Fibroblast of skin of left quadriceps (primary cell): ENCODE measurements at regions not wholly inside any gene's neighbourhood (a gene's known extent, or its start where the extent isn't known, plus 50 kb on each side); places are given as distances from the start of the nearest gene placed in this dataset.

Source experiments
- DNase-seq, 2 experiments: peaks; one replicate each; pipeline ENCODE4 v3.0.0-alpha.2; 2013; ENCODE audit warnings: low read depth in 2 of 2

DNA sequence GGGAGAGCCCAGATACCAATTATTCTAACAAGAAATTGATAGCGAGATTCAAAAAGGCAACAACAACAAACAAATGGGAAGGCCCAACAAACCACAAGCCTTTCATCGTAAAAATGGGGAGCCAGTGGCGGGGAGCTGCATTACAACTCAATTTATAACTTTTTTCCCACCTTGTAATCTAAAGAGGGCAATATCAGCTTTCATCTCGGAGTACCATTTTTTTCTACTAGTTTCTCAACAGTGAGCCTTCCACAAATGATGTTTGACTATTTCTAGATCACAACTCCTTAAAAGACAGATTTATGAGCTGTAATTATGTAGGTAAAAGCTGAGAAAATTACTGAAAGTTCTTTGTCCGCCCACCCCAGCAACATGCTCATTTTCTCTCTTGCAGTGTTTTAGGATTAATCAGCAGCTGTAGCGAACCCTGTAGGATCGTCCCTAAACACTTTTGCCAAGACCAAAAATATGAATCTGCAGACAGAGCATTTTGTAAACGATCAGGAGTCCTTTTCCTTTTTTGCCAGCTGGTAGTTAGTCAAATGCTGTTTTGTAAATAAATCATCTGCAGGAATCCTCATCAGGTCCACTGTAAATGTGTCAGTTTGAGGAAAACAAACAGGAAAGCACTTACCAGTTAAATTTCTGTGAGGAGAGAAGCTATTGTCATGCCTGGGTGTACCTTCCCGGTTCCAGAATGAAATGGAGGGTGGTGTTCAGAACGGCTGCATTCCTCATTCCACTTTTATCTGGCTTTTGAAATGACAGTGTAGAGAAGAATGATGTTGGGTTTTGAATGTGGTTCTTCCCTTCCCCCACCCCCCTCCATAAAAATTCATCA is 53.2 kb downstream of the EEF1B2 start:
- DNase-seq = peak; percentile 62 to 68

DNA sequence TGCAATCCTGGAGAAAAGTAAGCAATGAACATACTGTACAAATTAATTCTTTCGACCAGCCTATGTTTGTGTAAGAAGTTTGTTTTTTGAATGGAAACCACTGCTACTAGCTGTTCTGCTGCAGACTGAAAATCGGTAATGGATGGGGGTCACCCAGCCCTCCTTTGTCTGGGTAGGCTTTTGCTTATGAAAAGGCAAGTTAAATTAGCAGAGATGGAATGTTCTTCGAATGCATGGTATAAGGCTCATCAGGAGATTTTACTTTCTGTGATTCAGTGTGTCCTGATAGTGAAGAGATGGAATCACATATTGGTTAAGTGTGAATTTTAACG is 53.8 kb downstream of the EEF1B2 start:
- DNase-seq = no peak

DNA sequence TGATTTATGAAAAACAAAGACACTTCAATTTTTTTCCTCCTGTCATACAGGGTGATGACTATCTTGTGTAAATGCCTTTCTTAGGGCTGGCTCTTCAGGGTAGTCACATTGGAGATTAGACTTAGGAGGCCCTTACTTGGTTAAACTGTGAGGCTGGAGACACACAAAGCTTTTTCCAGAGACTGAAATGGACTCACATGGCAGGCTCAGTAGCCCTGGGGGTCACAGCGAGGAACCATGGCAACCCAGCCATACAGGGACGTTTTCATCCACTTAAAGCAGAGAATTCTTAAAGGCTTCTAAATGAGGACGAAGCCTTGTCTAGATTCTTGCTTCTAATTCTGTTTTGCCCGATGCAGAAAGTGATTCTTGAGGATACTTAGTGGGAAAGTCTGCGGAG is 57.3 kb upstream of the ZDBF2 start:
- DNase-seq = no peak

DNA sequence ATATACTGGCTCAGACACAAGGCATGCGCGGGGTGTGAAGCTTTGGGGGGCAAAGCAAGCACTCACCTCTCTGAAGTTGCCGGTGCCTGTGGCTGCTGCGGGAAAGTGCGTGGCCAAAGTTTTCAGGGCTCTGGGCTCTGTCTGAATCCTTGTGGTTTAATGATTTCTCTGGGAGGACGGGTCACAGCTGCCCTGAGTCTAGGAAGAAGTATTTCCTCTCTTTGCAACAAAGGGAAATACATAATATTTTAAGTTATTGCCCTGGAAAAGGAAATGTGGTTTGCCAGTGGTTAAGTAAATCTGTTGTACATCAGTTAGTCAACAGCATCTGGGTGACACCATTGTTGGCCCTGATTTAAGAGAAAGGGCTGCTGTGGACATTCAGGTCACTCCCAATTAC is 56.7 kb upstream of the ZDBF2 start:
- DNase-seq = no peak

DNA sequence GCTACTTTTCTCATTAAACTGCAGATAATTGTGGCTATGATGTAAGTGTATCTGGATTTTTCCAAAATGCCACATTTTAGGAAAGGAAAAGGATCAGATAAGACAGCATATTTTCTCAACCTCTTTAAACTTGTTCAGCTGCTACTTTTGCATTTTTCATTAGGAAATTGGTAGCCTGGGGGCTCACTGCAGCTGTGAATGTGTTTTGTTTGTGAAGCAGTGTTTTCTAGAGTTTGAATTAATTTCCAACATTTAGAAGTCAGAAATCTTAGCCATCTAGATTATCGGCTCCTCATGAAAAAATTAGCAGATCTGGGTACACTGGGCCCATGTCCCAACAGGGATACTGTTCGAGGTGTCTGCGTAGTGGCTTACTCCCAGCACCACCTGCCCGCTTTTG is 56.3 kb upstream of the ZDBF2 start:
- no peak for DNase-seq

DNA sequence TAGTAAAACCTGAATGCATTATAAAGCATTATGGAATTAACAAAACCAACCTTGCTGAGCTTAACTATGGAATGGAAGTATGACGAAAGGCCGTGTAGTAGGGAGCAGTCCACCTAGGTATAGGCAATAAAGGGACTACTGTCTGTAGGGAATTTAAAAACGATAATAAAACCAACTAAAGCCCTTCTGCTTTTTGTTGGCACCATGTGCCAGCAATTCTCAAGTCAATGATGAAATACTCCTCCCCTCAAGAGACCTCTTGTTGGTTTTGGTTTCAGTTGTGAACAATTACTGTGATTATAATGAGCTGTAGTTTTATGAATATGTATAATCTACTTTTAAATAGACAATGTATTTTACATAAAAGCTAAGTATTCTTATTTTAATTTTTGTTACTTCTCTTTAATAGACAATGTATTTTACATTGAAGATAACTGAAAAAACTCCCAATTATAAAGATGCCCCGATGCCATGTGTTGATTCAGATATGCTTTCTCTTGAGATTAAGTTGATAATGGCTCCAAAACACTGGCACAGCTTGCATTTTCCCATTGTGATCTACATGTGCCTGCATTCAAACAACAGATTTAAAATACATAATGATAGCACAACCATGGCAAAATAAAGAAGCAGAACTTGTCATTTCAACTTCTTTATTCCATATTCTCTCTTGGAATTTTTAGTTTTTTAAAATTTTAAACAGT is 55.5 kb upstream of the ZDBF2 start:
- no peak for DNase-seq

DNA sequence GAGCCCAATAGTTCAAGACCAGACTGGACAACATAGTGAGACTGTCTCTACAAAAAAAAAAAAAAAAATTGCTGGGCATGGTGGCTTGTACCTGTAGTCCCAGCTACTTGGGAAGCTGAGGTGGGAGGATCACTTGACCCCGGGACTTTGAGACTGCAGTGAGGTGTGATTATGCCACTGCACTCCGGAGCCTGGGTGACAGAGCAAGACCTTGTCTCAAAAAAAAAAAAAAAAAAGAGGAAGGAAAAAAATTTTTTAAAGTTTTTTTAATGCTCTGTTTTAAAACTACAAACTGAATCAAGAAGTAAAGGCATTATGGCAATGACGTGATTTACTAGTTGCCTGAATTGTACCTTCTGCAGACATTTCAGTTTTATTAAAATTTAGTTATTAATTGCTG is 54.5 kb upstream of the ZDBF2 start:
- no peak for DNase-seq

DNA sequence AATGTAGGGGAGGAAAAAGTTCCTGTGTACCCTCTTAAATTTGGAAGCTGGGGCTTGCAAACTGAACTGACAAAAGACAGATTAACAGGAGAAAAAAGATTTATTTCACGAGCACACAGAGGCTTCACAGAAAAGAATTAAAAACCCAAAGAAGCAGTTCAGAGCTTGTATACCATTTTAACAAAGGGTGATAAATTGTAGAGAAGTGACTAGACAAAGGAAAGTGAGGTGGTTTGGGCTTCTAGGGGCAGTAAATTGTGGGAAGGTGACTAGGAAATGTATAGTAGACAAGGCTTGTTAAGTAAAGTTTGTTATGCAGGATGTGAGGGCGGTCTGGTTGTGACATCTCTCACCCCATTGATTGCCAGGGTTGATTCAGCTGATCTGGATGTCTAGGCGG is 53.5 kb upstream of the ZDBF2 start:
- no peak for DNase-seq
